ENCODE measurements at regions not wholly inside any gene's neighbourhood (a gene's known extent, or its start where the extent isn't known, plus 50 kb on each side); places are given as distances from the start of the nearest gene placed in this dataset.
A peak's percentile ranks its signal among the peaks of the same experiment; 100 is the strongest.

DNA sequence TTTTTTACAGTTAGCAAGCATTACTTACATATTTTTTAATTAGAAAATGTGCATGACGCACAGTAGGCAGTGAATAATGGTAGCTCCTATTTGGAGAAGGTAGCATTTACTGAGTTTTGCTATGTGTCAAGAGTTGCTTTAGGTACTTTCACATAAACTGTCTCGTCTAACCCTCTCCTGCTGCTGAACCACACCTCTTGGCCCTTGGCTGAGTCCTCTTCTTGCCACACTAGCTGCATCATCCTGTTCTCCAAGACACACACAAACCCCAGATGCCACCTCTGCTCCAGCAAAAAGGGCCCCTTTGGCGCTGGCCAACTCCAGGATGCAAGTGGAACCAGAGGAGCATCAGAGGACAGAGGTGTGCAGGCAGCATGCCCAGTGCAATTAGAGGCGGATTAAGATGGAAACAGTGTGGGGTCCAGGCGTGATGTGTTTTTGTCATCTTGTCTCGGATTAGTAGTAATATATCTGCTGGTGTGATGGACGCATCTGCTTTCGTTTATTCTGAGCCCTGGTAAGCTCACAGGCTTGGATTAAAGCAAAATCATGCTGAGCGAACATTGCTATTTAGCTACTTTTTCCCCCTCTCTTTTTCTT lies 367.0 kb upstream of the CADM1 start:
- peak; percentile 20 for DNase-seq

DNA sequence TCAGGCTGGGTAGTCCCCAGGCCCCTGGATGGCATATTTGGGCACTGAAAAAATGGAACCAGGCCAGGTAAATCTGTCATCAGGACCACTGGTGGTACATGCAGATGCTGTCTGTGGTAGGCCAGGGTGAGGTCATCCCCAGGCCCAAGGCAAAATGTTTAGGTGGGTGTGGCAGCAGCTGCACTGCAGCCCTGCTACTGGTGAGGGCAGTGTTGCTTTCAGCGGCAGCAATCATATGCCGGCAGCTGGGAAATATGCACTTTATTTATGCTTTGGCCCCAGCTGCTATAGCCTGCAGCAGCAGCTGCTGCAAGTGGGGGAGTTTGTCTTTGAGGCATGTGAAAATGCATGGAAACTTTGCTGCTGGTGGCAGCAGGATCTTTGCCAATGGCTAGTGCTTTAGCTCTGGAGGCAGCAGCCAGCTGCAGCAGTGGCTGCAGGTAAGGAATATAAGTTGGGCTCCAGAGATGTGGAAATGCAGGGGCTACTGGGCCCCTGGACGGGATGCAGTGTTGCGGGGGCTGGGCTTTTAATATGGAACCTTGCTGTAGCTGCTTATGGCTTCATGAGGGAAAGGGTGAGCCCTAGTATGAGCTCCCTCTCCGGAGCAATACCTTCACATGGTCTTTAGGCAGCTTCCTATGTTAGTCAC lies 365.7 kb upstream of the CADM1 start:
- DNase-seq, result peak; percentile 50

DNA sequence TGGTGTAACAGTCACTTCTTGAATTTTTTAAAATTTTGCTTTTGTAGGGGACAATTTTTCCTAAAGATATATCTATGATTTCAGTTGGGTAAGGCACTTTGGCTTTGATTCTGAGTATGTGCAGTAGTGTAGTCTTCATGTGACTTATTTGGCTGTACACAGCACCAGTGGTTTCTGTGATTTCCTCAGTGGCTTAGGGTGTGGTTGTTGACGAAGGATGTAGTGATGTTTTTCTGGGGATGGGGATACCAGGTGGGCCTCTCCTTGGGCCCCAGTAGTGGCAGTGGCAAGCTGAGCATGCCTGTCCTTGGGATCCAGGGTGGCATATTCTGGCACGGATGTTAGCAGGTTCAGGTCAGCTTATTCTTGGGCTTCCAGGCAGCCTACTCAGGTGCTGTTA lies 364.9 kb upstream of the CADM1 start:
- DNase-seq, result no peak

DNA sequence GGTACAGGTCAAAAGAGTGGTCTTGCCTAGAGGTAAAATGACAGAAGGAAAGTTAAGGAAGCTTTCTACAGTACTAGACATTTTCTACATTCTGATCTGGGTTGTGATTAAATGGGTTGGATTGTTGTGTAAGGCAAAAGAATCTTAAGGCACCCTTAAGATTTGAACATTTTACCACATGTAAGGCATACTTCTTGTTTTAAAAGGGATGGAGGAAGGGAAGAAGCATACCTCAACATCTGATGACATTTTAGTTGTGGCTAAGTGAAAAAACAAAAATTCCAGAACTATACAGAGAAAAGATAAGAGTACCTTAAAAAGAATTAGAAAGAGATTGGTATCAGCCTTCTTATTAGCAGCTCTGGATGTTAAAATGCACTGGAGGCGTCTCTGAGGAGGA lies 356.0 kb upstream of the CADM1 start:
- DNase-seq, result no peak

DNA sequence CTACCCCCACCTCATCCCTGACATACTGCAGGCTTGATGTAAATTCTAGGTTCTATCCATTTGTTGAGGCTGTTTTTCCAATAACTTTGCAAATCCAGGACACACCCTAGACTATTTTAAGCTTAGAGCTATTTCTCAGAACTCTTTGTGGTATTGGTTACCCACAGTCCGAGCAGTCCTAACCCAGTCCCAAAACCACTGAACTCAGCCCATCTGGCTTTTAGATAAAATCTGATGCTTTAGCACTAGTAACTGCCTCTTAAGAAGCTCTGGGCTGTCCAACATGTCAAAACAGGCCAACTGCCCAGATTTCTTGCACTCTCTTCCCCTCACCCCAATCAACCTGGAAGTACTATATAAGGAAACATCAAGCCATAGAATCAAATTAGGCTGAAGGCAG lies 344.4 kb upstream of the CADM1 start:
- DNase-seq, result peak; percentile 65

DNA sequence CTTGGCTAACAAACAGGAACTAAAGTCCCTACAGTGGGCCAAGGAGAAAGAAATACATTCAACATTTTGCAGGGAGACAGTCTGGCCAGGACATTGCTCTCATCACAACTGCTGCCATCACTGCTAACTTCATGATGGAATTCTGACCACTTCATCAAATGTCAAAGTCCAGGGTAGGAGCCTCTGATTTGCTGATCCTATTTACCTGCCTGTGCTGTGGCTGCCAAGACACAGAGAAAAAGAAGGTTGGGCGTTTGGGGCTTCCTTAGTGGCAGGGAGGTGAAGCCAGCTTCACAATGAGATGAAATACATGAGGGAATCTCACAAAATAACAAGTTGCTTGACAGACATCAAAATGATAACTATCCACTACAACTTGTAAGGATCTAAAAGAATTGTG lies 343.9 kb upstream of the CADM1 start:
- peak; percentile 31 for DNase-seq

DNA sequence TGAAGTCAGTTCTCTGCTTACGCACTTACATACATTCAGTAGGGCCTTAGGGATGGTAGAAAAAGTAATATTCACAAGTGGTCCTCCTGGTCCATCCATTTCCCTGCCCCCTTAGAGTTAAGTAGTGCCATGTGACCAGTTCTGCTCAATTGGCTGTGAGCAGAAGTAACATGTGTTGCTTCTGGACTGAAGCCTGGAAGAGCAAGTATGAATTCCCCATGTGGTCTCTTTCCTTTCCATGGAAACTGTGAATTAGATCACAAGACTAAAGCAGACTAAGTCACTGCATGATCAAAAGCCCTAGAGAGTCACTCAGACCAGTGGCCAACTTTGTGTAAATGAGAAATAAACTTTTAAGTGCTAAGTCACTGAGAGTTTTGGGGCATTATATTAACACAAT lies 341.7 kb upstream of the CADM1 start:
- DNase-seq, result peak; percentile 36

DNA sequence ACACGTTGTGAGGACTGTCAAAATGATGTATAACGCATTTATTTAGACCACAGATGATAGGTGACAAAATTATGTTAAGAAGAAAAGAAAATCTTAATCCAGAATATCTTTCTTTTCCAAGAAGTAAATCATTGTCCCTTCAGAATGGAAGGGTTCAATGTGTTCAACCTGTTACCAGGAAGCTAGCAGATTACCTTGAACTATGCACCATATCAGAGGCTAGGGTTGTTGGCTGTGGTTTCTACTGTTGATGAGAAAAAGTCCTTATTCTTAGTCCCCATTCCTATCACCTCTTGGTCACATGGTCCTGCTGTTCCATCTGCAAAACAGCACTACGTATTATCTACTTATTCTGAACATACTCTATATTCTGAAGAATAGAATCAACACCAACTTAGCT lies 339.5 kb upstream of the CADM1 start:
- DNase-seq, result no peak

DNA sequence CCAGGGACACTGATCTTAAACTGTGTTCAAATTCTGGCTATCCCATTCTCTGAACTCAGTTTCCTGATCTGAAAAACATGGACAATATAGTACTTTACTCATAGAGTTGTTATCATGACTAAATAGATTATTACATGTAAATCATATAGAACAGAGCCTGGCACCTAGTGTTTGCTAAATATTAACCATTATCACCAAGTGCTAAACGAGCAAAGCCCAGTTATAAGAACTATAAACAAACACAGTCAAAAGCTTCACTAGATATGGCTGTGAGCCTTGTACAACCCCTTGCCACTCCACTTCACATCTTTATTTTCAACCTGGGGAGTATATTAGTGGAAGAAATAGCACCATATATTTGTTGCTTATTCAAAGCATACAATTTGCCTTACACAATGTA lies 338.9 kb upstream of the CADM1 start:
- no peak for DNase-seq

DNA sequence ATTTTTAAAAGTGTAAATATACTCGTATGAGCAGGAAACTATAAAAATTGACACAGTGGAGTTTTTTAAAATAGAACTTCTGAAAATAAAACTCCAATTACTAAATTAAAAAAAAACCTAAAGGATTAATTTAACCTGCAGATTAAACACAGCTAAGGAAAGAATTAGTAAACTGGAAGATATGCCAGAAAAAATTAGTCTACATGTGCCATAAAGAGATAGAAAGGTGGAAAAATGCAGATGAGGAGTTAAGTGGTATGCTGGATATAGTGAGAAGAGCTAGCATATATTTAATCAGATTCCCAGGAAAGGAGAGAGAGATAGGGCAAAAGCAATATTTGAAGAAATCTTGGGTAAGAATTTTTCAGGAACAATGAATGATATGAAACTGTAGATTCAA lies 315.8 kb upstream of the CADM1 start:
- DNase-seq, result no peak

DNA sequence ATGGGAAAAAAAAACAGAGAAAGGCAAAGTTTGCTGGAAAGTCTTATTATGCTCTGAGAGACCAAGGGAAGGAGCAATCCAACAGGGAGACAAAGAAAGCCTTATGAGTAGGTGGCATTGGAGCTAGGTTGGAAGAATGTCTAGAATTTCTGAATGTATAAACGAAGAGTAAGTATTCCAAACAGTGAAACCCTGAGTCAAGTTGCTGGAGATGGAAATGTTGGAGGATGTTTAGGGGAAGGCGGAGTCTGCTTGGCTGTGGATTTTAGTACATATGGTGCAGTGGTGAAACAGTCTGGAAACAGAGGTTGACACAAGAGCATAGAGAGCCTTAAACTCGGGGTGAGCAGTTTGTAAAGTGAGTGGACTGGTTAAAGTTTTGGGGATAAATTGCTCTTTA lies 314.8 kb upstream of the CADM1 start:
- DNase-seq, result no peak

DNA sequence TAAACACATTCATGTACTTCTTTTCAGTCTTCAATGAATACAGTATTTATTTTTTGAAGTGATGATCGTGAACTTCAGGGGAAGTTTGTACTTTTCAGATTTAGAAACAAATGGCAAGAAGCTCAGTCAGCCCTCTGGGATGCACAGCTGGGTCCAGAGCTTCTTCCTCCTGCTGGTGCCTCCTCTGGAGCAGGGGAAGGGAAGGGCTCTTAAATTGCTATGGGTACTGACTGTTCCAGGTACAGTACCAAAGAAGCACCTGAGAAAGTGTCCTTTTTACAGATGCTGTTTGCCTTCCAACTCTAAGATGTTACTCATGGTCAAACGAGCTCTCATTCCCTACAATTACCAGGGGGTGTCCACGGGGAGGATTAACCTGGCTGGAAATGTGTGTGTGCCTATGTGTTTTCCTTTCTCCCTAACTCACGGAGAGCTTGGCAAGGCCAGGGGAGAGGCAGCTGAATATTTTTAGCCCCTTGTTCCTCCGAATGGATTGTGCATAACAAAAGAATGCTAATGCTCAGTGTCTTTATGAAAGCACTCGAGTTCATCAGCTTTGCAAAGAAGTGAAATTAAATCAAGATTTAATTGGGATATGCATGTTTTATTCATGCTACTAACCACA lies 313.7 kb upstream of the CADM1 start:
- DNase-seq, result no peak

DNA sequence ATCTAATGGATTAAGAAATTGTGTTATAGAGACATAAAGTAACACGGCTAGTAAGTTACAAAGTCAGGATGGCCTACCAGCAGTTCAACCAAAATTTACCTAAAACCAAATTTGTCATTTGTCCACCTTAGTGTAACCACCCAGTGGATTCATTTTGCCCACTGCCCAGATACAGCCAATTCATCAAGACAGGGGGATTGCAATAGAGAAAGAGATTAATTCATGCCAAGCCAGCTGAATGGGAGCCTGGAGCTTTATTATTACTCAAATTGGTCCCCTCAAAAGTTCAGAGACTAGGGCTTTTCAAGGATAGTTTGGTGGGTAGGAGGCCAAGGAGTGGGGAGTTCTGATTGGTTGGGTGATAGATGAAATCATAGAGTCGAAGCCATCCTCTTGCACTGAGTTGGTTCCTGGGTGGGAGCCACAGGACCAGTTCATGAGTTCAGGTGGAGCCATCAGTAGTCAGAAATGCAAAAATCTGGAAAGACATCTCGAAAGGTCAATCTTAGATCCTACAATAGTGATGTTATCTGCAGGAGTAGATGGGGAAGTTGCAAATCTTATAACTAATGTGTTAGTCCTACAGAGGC lies 304.2 kb upstream of the CADM1 start:
- DNase-seq, result no peak

DNA sequence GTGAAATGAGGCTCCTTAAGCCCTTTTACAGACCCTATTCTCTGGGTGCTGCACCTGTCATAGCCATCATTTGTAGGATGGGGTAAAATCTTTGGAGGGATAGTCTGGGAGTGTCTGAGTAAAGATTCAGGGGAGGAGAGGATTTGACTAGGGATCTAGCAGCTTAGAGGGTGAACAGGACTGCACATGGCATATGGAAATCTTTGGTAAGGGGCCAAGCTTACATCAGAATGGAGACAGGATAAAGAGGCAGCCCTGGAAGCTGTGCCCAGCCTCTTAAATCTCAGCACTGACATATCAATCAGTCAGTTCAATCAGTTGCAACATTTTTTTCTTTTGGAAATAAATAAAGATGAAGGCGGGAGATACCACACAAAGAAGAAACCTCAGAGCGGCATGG lies 301.8 kb upstream of the CADM1 start:
- DNase-seq, result no peak

DNA sequence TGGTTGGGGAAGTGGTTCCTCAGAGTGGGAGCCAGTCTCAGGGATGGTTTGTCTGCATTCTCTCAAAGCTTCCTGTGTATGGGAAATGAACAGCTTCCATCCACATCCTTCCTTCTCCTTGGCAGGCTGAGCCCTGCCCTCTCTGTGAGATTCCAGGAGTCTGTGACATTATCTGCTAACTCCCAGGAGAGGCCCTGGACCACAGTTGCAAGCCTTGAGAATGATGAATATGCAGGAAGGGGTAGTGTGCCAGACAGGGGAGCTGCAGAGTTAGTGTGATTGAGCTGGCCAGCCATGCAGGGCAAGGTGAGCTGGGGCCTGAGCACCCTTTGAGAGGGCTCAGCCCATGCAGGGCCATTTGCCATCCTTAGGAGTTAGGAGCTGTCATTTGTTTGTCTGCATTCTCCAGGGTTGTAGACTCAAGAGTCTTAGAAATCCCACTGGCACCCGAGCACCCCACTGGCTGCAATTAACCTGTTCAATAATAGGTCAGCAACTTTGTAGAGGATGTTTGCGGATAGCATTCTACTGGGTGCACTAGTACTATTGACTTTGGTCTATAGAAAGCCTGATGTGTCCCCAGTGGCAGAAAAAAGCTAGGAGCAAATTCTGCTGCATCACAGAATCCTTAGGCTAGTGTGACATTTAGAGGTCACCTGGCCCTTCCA lies 299.0 kb upstream of the CADM1 start:
- DNase-seq, result no peak

DNA sequence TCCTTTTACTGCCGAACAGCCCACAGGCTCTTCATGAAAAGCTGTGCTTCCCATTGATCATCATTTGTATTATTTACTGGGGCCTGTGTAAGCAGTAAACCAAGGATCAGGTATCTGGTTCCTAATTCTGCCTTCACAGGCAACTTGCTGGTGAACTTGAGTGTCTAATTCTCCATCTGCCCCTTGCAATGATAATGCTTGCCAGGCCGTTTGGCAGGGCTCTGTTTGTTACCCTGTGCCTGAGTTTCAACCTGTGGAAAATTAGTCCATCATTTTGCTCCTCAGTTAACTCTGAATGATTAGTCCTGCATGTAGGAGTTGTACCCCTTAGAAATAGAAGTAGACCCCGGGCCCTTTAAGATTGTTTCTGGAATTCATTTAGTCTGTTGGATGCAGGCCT lies 298.4 kb upstream of the CADM1 start:
- DNase-seq, result no peak

DNA sequence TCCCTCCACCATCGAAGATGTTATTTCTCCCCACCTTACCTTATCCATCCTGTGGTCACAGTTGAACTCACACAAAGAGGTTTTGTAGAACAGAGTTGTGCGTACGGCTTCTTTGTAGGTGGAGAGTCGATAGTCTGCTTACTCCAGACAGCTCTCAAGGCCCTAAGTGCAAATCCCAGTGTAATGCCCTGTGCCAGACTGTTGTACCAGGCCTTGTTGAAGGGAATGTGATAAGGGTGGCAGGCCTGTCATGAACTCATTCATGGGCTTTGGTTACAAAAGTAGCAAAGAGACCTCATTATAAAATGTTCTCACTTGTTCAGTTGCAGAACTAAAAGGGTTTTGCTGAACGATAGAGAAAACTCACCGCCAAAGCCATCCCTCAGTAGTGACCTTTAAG lies 288.7 kb upstream of the CADM1 start:
- DNase-seq, result no peak

DNA sequence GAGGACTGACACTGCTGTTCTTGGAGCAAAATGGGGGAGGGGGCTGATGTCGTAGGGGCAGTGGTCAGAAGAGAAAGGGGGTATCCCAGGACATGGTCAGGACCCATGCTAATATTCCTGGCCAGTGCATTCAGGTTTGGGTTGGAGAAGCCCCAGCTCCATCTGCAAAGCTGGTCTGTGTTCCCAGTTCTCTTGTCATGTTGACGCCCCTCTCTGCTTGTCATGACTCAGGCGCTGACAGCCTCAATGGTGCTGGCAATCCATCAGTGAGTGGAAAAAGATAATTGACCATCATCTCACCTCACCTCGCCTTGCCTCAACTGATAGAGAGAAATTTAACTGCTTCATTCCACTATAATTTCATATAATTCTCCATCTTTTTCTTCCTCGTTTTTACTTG lies 283.1 kb upstream of the CADM1 start:
- no peak for DNase-seq

DNA sequence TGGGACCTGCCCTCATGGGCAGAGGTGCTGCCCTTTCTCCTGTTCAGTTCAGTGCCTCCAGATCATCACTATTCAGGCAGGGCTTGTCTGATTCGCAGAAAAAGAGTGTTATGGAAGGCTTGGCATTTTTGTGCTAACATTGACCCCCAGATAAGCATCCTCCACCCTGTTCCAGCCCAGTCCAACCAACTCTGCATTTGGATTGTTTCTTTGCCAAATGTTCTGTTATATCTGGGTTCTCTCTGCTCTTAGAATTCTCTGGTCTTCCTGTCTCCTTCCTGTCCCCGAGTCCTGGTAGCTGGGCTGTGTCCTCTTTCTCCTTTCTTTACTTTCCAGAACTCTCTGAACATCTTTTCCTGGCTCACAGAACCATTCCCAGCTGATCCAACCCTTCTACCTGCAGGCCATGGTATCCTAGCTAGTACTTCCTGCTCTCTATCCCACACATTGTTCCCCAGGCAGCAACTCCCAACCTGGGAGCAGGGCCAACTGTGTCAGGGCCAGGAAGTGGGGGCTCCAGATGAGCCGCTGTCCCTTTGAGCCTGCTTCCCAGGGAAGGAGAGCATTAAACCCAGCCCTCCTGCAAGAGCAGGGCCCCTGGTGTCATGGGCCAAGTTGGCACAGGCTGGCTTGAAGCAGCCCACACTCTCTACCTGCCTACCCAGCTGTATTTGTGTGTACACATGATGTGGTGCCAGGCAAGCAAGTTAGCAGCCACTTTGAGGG lies 280.7 kb upstream of the CADM1 start:
- DNase-seq, result peak; percentile 60

DNA sequence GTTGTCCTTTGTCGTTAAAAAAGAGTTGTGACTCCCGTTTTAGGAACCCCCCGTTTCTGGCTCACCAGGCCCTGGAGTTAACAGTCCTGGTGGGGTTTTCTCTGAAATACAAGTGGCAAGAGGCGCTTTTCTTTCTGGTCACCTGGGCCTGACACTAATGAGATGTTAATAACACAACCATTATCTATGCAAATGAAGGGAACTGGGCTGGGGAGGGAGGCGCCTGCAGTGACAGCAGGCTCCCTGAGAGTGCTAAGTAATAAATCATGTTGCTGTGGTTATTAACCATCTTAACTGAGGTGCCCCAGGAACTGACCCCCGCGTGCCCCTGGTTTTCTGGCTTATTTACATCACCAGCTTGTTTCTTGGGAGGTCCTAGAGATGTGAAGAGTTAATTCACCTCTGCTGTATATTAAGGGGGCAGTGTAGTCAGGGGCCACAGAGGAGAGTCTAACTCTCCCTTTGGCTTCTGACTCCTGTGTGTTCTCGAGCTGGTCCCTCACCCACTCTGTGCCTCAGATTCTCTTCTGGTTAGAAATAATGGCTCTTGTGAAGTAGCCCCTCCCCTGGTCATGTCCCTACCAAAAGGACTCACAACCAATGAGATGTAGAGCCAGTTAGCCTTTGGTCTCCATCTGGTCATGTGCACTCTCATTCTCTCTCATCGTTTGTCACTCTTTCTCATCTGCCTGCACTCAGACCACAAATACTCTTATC lies 276.6 kb upstream of the CADM1 start:
- DNase-seq, result no peak

DNA sequence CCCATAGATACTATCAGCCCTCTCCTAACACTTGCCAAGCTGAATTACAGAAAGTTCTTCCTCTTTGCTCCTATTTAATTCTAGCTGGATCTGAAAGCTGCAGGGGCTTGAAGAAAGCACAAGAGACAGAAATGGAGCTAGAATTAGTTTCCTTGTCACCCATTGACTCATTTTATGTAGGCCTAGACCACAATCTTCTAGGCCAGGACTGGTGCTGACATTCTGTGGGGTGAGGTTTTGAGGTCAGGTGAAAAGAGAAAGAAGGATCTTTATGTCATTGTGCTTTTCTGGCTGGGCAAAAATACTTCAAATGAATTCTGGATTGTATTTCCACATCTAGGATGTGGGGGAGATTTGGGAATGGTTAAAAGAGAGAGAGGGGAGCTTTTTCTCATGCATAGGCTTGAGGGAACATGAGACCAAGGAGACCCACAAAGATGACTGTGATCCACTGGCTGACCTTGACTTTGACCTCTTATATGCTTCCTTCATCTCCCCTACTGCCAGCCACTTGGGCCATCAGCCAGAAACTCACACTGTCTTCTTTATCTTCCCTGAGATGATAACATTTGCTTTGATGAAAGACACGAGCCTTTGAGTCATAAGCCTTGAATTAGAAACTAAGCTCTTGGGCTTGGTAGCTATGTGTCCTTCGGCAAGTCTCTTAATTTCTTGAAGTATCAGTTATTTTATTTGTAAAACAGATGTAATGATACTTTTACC lies 274.9 kb upstream of the CADM1 start:
- no peak for DNase-seq

DNA sequence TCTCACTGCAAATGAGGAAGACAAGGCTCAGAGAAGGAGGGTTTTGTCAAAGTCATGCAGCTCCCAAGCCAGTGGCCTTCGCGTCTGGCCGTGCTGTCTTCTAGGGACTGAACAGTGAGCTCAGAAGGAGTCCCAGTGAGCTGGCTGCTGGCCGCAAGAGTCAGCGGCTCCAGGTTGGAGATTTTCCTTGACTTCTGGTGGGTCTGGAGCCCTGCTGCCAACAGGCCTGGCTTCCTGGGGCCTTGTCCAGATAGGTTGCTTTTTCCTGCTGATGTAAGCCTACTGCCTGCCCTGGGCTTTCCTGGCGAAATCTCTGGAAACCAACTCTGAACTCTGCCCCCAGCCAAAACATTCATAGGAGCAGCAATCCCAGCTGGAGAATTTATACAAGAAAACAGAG lies 272.7 kb upstream of the CADM1 start:
- DNase-seq, result peak; percentile 53

All from right hindlimb (tissue), 1 donor.